ENCODE measurements at regions not wholly inside any gene's neighbourhood (a gene's known extent, or its start where the extent isn't known, plus 50 kb on each side); places are given as distances from the start of the nearest gene placed in this dataset.

- Histone ChIP-seq H4K20me1 (ENCODE audit: insufficient read depth, low read length) (no peaks in the 10 kb centered on the region), H3K9me1 (ENCODE audit: insufficient read depth, low read length) (peaks cover 5% of the 10 kb centered on the region), H3K18ac (ENCODE audit: low read depth, low read length) (peak overlapping the region; percentile 37), H4K8ac (ENCODE audit: low read depth in 2 of 2, low read length in 2 of 2) (peak overlapping the region; percentile 95 to 96), H2BK15ac (ENCODE audit: low read depth, low read length) (peak overlapping the region; percentile 99), H3K36me3 (ENCODE audit: control insufficient read depth, insufficient read depth, low read length) (no peaks in the 10 kb centered on the region), H3K9me3 (ENCODE audit: control insufficient read depth, insufficient read depth, low read length) (no peaks in the 10 kb centered on the region), H2BK120ac (ENCODE audit: low read depth, low read length) (peak overlapping the region; percentile 97), H4K91ac (ENCODE audit: insufficient read depth, low read depth, low read length) (peak overlapping the region; percentile 97), H3K4me3 (ENCODE audit: insufficient read depth, low read depth, low read length) (peak overlapping the region; percentile 15), H4K5ac (ENCODE audit: low read depth, low read length) (peak overlapping the region; percentile 72), H3K27ac (ENCODE audit: insufficient read depth, low read length) (peak overlapping the region; percentile 85), H3K4ac (ENCODE audit: low read depth, low read length) (peak overlapping the region; percentile 91), H3K56ac (ENCODE audit: extremely low read depth, insufficient read depth, low read length) (peak overlapping the region; percentile 78), H3K4me2 (ENCODE audit: low read depth, low read length) (peak overlapping the region; percentile 70), H3K27me3 (ENCODE audit: control insufficient read depth, insufficient read depth, low read length) (no peaks in the 10 kb centered on the region), H2AK5ac (ENCODE audit: low read depth, low read length) (peak overlapping the region; percentile 79), H3K23ac (ENCODE audit: low read depth, low read length) (peak overlapping the region; percentile 89), H2BK5ac (ENCODE audit: low read depth, low read length, poor library complexity, severe bottlenecking) (peak overlapping the region; percentile 73), H2AK9ac (replicated peaks; ENCODE audit: low read depth, low read length, poor library complexity) (peak overlapping the region; percentile 77), H2BK20ac (ENCODE audit: low read depth, low read length) (peak overlapping the region; percentile 95), H3K9ac (ENCODE audit: low read depth, low read length) (peak overlapping the region; percentile 68), H3K14ac (replicated peaks; ENCODE audit: low read depth, low read length) (peak overlapping the region; percentile 90), H3K79me1 (ENCODE audit: low read depth in 1 of 2, low read length in 2 of 2) (no peaks in the 10 kb centered on the region), H3K4me1 (ENCODE audit: control insufficient read depth, insufficient read depth, low read length) (peaks cover 3% of the 10 kb centered on the region; the same call in 1 of the 2 replicates), H2AFZ (replicated peaks; ENCODE audit: low read length, poor library complexity) (peak overlapping the region; percentile 97)
- ChIA-PET CTCF (interaction anchor here (1.5 kb wide), 1 partner anchor 17 kb away, joined by 6 read pairs; no protein-coding TSS in a partner anchor), POLR2A (ENCODE audit: unreplicated experiment) (interaction anchor here (0.6 kb wide), 1 partner anchor 517 kb away, joined by 11 read pairs; no protein-coding TSS in a partner anchor)
- dilution Hi-C loops (cut with HindIII; ENCODE audit: low sequenced_read_pairs, unreplicated experiment) (no loop called here), intact Hi-C loops (cut with micrococcal nuclease) (loop anchor here (10.0 kb wide), 1 partner anchor 341 kb away; no protein-coding TSS in a partner anchor), in situ Hi-C loops (cut with MboI; ENCODE audit: low sequenced_read_pairs) (no loop called here)
- WGBS, 2 experiments (ENCODE audit: extremely low coverage in 2 of 2, insufficient read length in 1 of 2), result 18% methylated on average over 4 of the region's 13 CpGs; no CpG with 5 or more reads in 1 of the 2 experiments
- peak; percentile 66 for ATAC-seq (ENCODE audit: low read depth)
- TF ChIP-seq, protein P1, sequence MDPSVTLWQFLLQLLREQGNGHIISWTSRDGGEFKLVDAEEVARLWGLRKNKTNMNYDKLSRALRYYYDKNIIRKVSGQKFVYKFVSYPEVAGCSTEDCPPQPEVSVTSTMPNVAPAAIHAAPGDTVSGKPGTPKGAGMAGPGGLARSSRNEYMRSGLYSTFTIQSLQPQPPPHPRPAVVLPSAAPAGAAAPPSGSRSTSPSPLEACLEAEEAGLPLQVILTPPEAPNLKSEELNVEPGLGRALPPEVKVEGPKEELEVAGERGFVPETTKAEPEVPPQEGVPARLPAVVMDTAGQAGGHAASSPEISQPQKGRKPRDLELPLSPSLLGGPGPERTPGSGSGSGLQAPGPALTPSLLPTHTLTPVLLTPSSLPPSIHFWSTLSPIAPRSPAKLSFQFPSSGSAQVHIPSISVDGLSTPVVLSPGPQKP (IDR thresholded peaks at IDR 0.05; ENCODE audit: borderline replicate concordance, low read depth, low read length), result no peak
- no peak for TF ChIP-seq RFX5 (IDR thresholded peaks at IDR 0.05; ENCODE audit: low read depth, low read length)
- TF ChIP-seq, protein P2, sequence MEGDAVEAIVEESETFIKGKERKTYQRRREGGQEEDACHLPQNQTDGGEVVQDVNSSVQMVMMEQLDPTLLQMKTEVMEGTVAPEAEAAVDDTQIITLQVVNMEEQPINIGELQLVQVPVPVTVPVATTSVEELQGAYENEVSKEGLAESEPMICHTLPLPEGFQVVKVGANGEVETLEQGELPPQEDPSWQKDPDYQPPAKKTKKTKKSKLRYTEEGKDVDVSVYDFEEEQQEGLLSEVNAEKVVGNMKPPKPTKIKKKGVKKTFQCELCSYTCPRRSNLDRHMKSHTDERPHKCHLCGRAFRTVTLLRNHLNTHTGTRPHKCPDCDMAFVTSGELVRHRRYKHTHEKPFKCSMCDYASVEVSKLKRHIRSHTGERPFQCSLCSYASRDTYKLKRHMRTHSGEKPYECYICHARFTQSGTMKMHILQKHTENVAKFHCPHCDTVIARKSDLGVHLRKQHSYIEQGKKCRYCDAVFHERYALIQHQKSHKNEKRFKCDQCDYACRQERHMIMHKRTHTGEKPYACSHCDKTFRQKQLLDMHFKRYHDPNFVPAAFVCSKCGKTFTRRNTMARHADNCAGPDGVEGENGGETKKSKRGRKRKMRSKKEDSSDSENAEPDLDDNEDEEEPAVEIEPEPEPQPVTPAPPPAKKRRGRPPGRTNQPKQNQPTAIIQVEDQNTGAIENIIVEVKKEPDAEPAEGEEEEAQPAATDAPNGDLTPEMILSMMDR (conservative IDR thresholded peaks at IDR 0.05; ENCODE audit: low read depth, low read length), result no peak
- TF ChIP-seq MAZ (IDR thresholded peaks at IDR 0.05; ENCODE audit: borderline replicate concordance, low read depth, low read length), result no peak
- no peak for TF ChIP-seq USF2 (IDR thresholded peaks at IDR 0.05; ENCODE audit: low read depth, low read length)
- no peak for TF ChIP-seq POLR2A (IDR thresholded peaks at IDR 0.05; ENCODE audit: low read depth, low read length)
- no peak for TF ChIP-seq RCOR1 (IDR thresholded peaks at IDR 0.05; ENCODE audit: insufficient replicate concordance, low read length)
- TF ChIP-seq MXI1 (IDR thresholded peaks at IDR 0.05; ENCODE audit: borderline replicate concordance, low read depth, low read length), result no peak
- no peak for TF ChIP-seq BHLHE40 (IDR thresholded peaks at IDR 0.05; ENCODE audit: low read depth, low read length)
- no peak for TF ChIP-seq CHD1 (IDR thresholded peaks at IDR 0.05; ENCODE audit: low read depth, low read length)
- no peak for TF ChIP-seq RAD21 (IDR thresholded peaks at IDR 0.05; ENCODE audit: low read length)
- no peak for TF ChIP-seq CEBPB (IDR thresholded peaks at IDR 0.05; ENCODE audit: low read depth, low read length)
- no peak for TF ChIP-seq MAFK (IDR thresholded peaks at IDR 0.05; ENCODE audit: low read depth, low read length)
- no peak for TF ChIP-seq NFE2L2 (IDR thresholded peaks at IDR 0.05; ENCODE audit: low read depth, low read length)
- no peak for TF ChIP-seq SMC3 (IDR thresholded peaks at IDR 0.05; ENCODE audit: low read depth, low read length)
- no peak for TF ChIP-seq FOS (IDR thresholded peaks at IDR 0.05; ENCODE audit: low read depth, low read length)
- BruUV-seq (replicated peaks), result no TSS peak
- peak; percentile 42 for DNase-seq
Measured at GRCh38 chr17:71975331-71975801, 145.5 kb upstream of the SOX9 start.

Measured in IMR-90 (cell line).